NCI-H2227 treated with DMSO at 0.1 percent for 48 hours (cell line): ENCODE measurements at regions not wholly inside any gene's neighbourhood (a gene's known extent, or its start where the extent isn't known, plus 50 kb on each side); places are given as distances from the start of the nearest gene placed in this dataset.
"Not testable (repeated sequence)": the region's sequence is repeated elsewhere in the genome, so short reads cannot be mapped to it uniquely, and the experiment has no call there.

ENCODE experiments used
- DNase-seq: peaks from one replicate; lab custom pipeline; 2025; lab: John Stamatoyannopoulos, UW

GRCh38 chr2:39581866-39582265, 83.9 kb upstream of the TMEM178A start:
- DNase-seq, result no peak

GRCh38 chr2:39583213-39583612, 82.5 kb upstream of the TMEM178A start:
- DNase-seq, result no peak

- no peak for DNase-seq
These were observed 81.9 kb upstream of the TMEM178A start for GRCh38 chr2:39583781-39584180.

GRCh38 chr2:39584283-39584965, 81.3 kb upstream of the TMEM178A start:
- DNase-seq, result no peak

- not testable (repeated sequence) for DNase-seq
These were observed 80.2 kb upstream of the TMEM178A start for GRCh38 chr2:39585531-39585930.

- no peak for DNase-seq
These were observed 78.5 kb upstream of the TMEM178A start for GRCh38 chr2:39587168-39587567.

GRCh38 chr2:39587641-39588040, 78.1 kb upstream of the TMEM178A start:
- DNase-seq, result no peak

GRCh38 chr2:39593439-39594393, 72.0 kb upstream of the TMEM178A start:
- DNase-seq, result peak; percentile 16

- DNase-seq, result no peak
These were observed 70.6 kb upstream of the TMEM178A start for GRCh38 chr2:39595116-39595515.

- no peak for DNase-seq
These were observed 68.4 kb upstream of the TMEM178A start for GRCh38 chr2:39597314-39597713.

- DNase-seq, result no peak
These were observed 63.1 kb upstream of the TMEM178A start for GRCh38 chr2:39602616-39603015.

GRCh38 chr2:39603436-39603835, 62.3 kb upstream of the TMEM178A start:
- DNase-seq, result no peak

- DNase-seq, result peak; percentile 77
These were observed 60.9 kb upstream of the TMEM178A start for GRCh38 chr2:39604866-39605265.

GRCh38 chr2:39606585-39606984, 59.1 kb upstream of the TMEM178A start:
- DNase-seq, result no peak

- DNase-seq, result no peak
These were observed 58.0 kb upstream of the TMEM178A start for GRCh38 chr2:39607538-39608262.

- DNase-seq, result no peak
These were observed 57.5 kb upstream of the TMEM178A start for GRCh38 chr2:39608263-39608575.

- no peak for DNase-seq
These were observed 56.9 kb upstream of the TMEM178A start for GRCh38 chr2:39608686-39609441.

- no peak for DNase-seq
These were observed 55.8 kb upstream of the TMEM178A start for GRCh38 chr2:39609917-39610316.

GRCh38 chr2:39615675-39616074, 50.0 kb upstream of the TMEM178A start:
- no peak for DNase-seq
